ENCODE measurements at regions not wholly inside any gene's neighbourhood (a gene's known extent, or its start where the extent isn't known, plus 50 kb on each side); places are given as distances from the start of the nearest gene placed in this dataset.

DNA sequence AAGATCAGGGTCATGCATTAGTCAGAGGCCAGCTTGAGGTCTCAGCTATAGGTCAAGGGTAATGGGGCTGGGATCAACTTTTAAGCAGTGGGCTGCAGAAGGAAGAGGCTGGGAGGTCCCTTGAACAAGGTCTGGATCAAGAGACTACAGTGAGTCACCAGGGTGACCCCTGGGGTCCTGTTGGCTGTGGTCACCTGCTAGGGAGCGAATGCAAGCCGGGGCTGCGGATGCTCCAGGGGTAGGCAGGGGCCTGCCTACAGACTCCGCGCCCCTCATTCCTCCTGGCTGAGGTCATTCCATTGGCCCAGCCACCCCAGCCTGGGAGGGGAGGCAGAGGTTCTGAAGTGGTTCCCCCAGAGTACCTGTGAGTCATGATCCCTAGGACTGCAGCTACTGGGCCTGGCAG lies 110.4 kb downstream of the CYP26B1 start:
- TF ChIP-seq, protein P1, sequence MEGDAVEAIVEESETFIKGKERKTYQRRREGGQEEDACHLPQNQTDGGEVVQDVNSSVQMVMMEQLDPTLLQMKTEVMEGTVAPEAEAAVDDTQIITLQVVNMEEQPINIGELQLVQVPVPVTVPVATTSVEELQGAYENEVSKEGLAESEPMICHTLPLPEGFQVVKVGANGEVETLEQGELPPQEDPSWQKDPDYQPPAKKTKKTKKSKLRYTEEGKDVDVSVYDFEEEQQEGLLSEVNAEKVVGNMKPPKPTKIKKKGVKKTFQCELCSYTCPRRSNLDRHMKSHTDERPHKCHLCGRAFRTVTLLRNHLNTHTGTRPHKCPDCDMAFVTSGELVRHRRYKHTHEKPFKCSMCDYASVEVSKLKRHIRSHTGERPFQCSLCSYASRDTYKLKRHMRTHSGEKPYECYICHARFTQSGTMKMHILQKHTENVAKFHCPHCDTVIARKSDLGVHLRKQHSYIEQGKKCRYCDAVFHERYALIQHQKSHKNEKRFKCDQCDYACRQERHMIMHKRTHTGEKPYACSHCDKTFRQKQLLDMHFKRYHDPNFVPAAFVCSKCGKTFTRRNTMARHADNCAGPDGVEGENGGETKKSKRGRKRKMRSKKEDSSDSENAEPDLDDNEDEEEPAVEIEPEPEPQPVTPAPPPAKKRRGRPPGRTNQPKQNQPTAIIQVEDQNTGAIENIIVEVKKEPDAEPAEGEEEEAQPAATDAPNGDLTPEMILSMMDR (IDR thresholded peaks at IDR 0.05; ENCODE audit: control extremely low read depth in 1 of 3, insufficient read depth in 1 of 3, low read depth in 1 of 3, low read length in 3 of 3): no peak
- no peak for TF ChIP-seq KDM1A (IDR thresholded peaks at IDR 0.05; ENCODE audit: borderline replicate concordance, low read length)
- TF ChIP-seq, protein P2, sequence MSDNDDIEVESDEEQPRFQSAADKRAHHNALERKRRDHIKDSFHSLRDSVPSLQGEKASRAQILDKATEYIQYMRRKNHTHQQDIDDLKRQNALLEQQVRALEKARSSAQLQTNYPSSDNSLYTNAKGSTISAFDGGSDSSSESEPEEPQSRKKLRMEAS (IDR thresholded peaks at IDR 0.05): no peak
- TF ChIP-seq JUN (IDR thresholded peaks at IDR 0.05; ENCODE audit: low read depth, low read length): no peak
- no peak for TF ChIP-seq POLR2A (IDR thresholded peaks at IDR 0.05; ENCODE audit: control extremely low read depth in 1 of 2, low read depth in 2 of 2, low read length in 2 of 2)
- no peak for TF ChIP-seq HDAC6 (IDR thresholded peaks at IDR 0.05; ENCODE audit: low read depth, low read length)
